ENCODE measurements at regions not wholly inside any gene's neighbourhood (a gene's known extent, or its start where the extent isn't known, plus 50 kb on each side); places are given as distances from the start of the nearest gene placed in this dataset.

GRCh38 chr2:216261042-216261537, 111.2 kb downstream of the MARCHF4 start:
- no peaks in the 10 kb centered on the region for H3K79me2 ChIP-seq (ENCODE audit: insufficient read depth, low read length)
- no peaks in the 10 kb centered on the region for H4K20me1 ChIP-seq (ENCODE audit: insufficient read depth, low read length)
- H3K4me3 ChIP-seq (replicated peaks in 1 of 3; ENCODE audit: low read depth in 2 of 3, low read length in 3 of 3) = no peak overlapping the region
- H3K4me1 Mint-ChIP-seq = no peaks in the 10 kb centered on the region
- H3K9me3 Mint-ChIP-seq = peaks cover 0 to 3% (median 0%) of the 10 kb centered on the region in 7 donors
- peaks cover 2 to 9% (median 3%) of the 10 kb centered on the region in 3 donors for H3K27me3 Mint-ChIP-seq (ENCODE audit: low read depth in 3 of 3)
- no peaks in the 10 kb centered on the region for H3K27me3 ChIP-seq (ENCODE audit: control insufficient read depth in 2 of 2, insufficient read depth in 2 of 2, low read length in 2 of 2)
- H3K9me3 ChIP-seq (replicated peaks in 1 of 2; ENCODE audit: control insufficient read depth in 1 of 2, insufficient read depth in 1 of 2, low read length in 2 of 2) = no peaks in the 10 kb centered on the region
- no peaks in the 10 kb centered on the region for H3K36me3 Mint-ChIP-seq
- H3K27ac Mint-ChIP-seq = no peak overlapping the region
- 78% methylated on average over 2 of the region's 6 CpGs for WGBS (ENCODE audit: insufficient coverage)
- H2AFZ ChIP-seq (ENCODE audit: insufficient read depth, low read depth, low read length, poor library complexity, severe bottlenecking) = no peak overlapping the region
- DNase-seq = no peak
- no peak overlapping the region for H3K4me2 ChIP-seq (replicated peaks; ENCODE audit: extremely low read depth, low read length, poor library complexity, severe bottlenecking)
- no peak overlapping the region for H3K4me3 Mint-ChIP-seq
- intact Hi-C loops (cut with micrococcal nuclease) = no loop called here
- H3K9ac ChIP-seq (ENCODE audit: insufficient read depth, low read length, poor library complexity, severe bottlenecking) = no peak overlapping the region
- H3K36me3 ChIP-seq (replicated peaks in 1 of 2; ENCODE audit: control insufficient read depth in 1 of 2, insufficient read depth in 2 of 2, low read length in 2 of 2) = no peaks in the 10 kb centered on the region
- no peaks in the 10 kb centered on the region for H3K4me1 ChIP-seq (ENCODE audit: control insufficient read depth in 1 of 2, insufficient read depth in 2 of 2, low read length in 2 of 2)
- TF ChIP-seq, protein P1, sequence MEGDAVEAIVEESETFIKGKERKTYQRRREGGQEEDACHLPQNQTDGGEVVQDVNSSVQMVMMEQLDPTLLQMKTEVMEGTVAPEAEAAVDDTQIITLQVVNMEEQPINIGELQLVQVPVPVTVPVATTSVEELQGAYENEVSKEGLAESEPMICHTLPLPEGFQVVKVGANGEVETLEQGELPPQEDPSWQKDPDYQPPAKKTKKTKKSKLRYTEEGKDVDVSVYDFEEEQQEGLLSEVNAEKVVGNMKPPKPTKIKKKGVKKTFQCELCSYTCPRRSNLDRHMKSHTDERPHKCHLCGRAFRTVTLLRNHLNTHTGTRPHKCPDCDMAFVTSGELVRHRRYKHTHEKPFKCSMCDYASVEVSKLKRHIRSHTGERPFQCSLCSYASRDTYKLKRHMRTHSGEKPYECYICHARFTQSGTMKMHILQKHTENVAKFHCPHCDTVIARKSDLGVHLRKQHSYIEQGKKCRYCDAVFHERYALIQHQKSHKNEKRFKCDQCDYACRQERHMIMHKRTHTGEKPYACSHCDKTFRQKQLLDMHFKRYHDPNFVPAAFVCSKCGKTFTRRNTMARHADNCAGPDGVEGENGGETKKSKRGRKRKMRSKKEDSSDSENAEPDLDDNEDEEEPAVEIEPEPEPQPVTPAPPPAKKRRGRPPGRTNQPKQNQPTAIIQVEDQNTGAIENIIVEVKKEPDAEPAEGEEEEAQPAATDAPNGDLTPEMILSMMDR (IDR thresholded peaks at IDR 0.05) = no peak
- no peak overlapping the region for H3K27ac ChIP-seq (ENCODE audit: low read depth in 1 of 2, low read length in 2 of 2)

GRCh38 chr2:216260629-216261028, 111.7 kb downstream of the MARCHF4 start:
- no peaks in the 10 kb centered on the region for H3K36me3 ChIP-seq (replicated peaks in 1 of 2; ENCODE audit: control insufficient read depth in 1 of 2, insufficient read depth in 2 of 2, low read length in 2 of 2)
- no peak overlapping the region for H3K9ac ChIP-seq (ENCODE audit: insufficient read depth, low read length, poor library complexity, severe bottlenecking)
- no peaks in the 10 kb centered on the region for H3K79me2 ChIP-seq (ENCODE audit: insufficient read depth, low read length)
- H3K27ac ChIP-seq (ENCODE audit: low read depth in 1 of 2, low read length in 2 of 2) = no peak overlapping the region
- Mint-ChIP-seq H3K27ac (no peak overlapping the region), H3K27me3 (ENCODE audit: low read depth in 3 of 3) (peaks cover 2 to 9% (median 3%) of the 10 kb centered on the region in 3 donors), H3K4me3 (no peak overlapping the region), H3K9me3 (peaks cover 0 to 3% (median 0%) of the 10 kb centered on the region in 7 donors), H3K36me3 (no peaks in the 10 kb centered on the region), H3K4me1 (no peaks in the 10 kb centered on the region)
- H3K27me3 ChIP-seq (ENCODE audit: control insufficient read depth in 2 of 2, insufficient read depth in 2 of 2, low read length in 2 of 2) = no peaks in the 10 kb centered on the region
- no peaks in the 10 kb centered on the region for H3K4me1 ChIP-seq (ENCODE audit: control insufficient read depth in 1 of 2, insufficient read depth in 2 of 2, low read length in 2 of 2)
- WGBS (ENCODE audit: insufficient coverage) = 84% methylated on average over 4 of the region's 4 CpGs
- H3K4me3 ChIP-seq (replicated peaks in 1 of 3; ENCODE audit: low read depth in 2 of 3, low read length in 3 of 3) = no peak overlapping the region
- H2AFZ ChIP-seq (ENCODE audit: insufficient read depth, low read depth, low read length, poor library complexity, severe bottlenecking) = no peak overlapping the region
- TF ChIP-seq, protein P1 (IDR thresholded peaks at IDR 0.05) = no peak
- no peaks in the 10 kb centered on the region for H3K9me3 ChIP-seq (replicated peaks in 1 of 2; ENCODE audit: control insufficient read depth in 1 of 2, insufficient read depth in 1 of 2, low read length in 2 of 2)
- DNase-seq = no peak
- H4K20me1 ChIP-seq (ENCODE audit: insufficient read depth, low read length) = no peaks in the 10 kb centered on the region
- intact Hi-C loops (cut with micrococcal nuclease) = no loop called here
- no peak overlapping the region for H3K4me2 ChIP-seq (replicated peaks; ENCODE audit: extremely low read depth, low read length, poor library complexity, severe bottlenecking)
